ENCODE measurements at regions not wholly inside any gene's neighbourhood (a gene's known extent, or its start where the extent isn't known, plus 50 kb on each side); places are given as distances from the start of the nearest gene placed in this dataset.
"Not testable (repeated sequence)": the region's sequence is repeated elsewhere in the genome, so short reads cannot be mapped to it uniquely, and the experiment has no call there.

DNA sequence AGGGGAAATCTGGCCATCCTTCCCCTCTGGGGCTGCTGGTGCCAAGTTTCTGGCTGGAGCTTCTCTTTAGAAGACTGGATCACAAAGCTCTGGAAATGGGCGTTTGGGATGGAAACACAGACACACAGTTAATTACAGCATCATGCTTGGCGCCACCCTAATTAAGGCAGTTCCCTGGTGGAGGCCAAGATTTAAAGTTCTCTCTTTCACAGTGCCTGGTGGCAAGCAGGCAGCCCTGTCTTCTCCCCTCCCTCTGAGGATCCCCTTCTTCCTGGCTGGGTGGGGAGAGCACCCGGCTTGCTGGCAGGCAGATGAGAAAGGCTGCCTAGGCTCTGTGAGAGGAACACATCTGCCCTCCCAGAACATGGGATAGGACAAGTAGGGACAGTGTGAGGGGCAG lies 59.0 kb upstream of the NKD1 start:
- no peak overlapping the region for H3K27ac ChIP-seq (ENCODE audit: insufficient read depth, low read length)
- no peaks in the 10 kb centered on the region for H3K27me3 ChIP-seq (ENCODE audit: control insufficient read depth, insufficient read depth, low read length)
- TF ChIP-seq, protein P1, sequence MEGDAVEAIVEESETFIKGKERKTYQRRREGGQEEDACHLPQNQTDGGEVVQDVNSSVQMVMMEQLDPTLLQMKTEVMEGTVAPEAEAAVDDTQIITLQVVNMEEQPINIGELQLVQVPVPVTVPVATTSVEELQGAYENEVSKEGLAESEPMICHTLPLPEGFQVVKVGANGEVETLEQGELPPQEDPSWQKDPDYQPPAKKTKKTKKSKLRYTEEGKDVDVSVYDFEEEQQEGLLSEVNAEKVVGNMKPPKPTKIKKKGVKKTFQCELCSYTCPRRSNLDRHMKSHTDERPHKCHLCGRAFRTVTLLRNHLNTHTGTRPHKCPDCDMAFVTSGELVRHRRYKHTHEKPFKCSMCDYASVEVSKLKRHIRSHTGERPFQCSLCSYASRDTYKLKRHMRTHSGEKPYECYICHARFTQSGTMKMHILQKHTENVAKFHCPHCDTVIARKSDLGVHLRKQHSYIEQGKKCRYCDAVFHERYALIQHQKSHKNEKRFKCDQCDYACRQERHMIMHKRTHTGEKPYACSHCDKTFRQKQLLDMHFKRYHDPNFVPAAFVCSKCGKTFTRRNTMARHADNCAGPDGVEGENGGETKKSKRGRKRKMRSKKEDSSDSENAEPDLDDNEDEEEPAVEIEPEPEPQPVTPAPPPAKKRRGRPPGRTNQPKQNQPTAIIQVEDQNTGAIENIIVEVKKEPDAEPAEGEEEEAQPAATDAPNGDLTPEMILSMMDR (conservative IDR thresholded peaks at IDR 0.05 in 1 of 2, IDR thresholded peaks at IDR 0.05 in 1 of 2; ENCODE audit: low read depth in 1 of 2, low read length in 2 of 2), result no peak
- no peak for TF ChIP-seq EZH2 (IDR thresholded peaks at IDR 0.05; ENCODE audit: low read length, missing control alignments)
- H3K36me3 ChIP-seq (ENCODE audit: control insufficient read depth, insufficient read depth, low read length), result no peaks in the 10 kb centered on the region
- no peaks in the 10 kb centered on the region for H3K79me2 ChIP-seq (ENCODE audit: control insufficient read depth, insufficient read depth, low read length)
- no peak overlapping the region for H2AFZ ChIP-seq (ENCODE audit: low read length)
- H3K9me3 ChIP-seq (ENCODE audit: control insufficient read depth, insufficient read depth, low read depth, low read length), result no peaks in the 10 kb centered on the region
- H4K20me1 ChIP-seq (ENCODE audit: control insufficient read depth, extremely low read depth, insufficient read depth, low read length), result no peaks in the 10 kb centered on the region
- no peak overlapping the region for H3K9ac ChIP-seq (ENCODE audit: insufficient read depth, low read length)
- no peaks in the 10 kb centered on the region for H3K4me1 ChIP-seq (ENCODE audit: control insufficient read depth, extremely low read depth, insufficient read depth, low read length)
- H3K4me3 ChIP-seq (replicated peaks in 1 of 4; ENCODE audit: control extremely low read depth in 1 of 4, insufficient read depth in 1 of 4, low read depth in 3 of 4, low read length in 4 of 4), result no peak overlapping the region
- no peak overlapping the region for H3K4me2 ChIP-seq (ENCODE audit: extremely low read depth, insufficient read depth, low read length)
- no peak for DNase-seq (ENCODE audit: low read depth in 2 of 2)

DNA sequence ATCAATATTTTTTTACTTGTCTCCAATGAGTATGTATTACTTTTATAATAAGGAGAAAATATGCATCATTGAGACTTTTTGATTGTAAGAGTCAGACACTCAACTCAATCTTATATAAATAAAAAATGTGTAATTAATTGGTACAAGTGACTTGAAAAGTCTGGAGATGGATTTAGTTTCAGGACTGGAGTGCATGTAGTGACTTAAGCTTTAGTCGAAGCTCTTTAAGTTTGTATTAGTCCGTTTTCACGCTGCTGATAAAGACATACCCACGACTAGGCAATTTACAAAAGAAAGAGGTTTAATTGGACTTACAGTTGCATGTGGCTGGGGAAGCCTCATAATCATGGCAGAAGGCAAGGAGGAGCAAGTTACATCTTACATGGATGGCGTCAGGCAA lies 60.7 kb upstream of the NKD1 start:
- Histone ChIP-seq H4K20me1 (ENCODE audit: control insufficient read depth, extremely low read depth, insufficient read depth, low read length) (no peaks in the 10 kb centered on the region), H3K79me2 (ENCODE audit: control insufficient read depth, insufficient read depth, low read length) (no peaks in the 10 kb centered on the region), H3K9ac (ENCODE audit: insufficient read depth, low read length) (no peak overlapping the region), H2AFZ (ENCODE audit: low read length) (no peak overlapping the region), H3K27me3 (ENCODE audit: control insufficient read depth, insufficient read depth, low read length) (no peaks in the 10 kb centered on the region), H3K4me3 (replicated peaks in 1 of 4; ENCODE audit: control extremely low read depth in 1 of 4, insufficient read depth in 1 of 4, low read depth in 3 of 4, low read length in 4 of 4) (no peak overlapping the region), H3K4me1 (ENCODE audit: control insufficient read depth, extremely low read depth, insufficient read depth, low read length) (no peaks in the 10 kb centered on the region), H3K4me2 (ENCODE audit: extremely low read depth, insufficient read depth, low read length) (no peak overlapping the region), H3K36me3 (ENCODE audit: control insufficient read depth, insufficient read depth, low read length) (no peaks in the 10 kb centered on the region), H3K27ac (ENCODE audit: insufficient read depth, low read length) (no peak overlapping the region), H3K9me3 (ENCODE audit: control insufficient read depth, insufficient read depth, low read depth, low read length) (no peaks in the 10 kb centered on the region)
- no peak for TF ChIP-seq EZH2 (IDR thresholded peaks at IDR 0.05; ENCODE audit: low read length, missing control alignments)
- TF ChIP-seq, protein P1 (conservative IDR thresholded peaks at IDR 0.05 in 1 of 2, IDR thresholded peaks at IDR 0.05 in 1 of 2; ENCODE audit: low read depth in 1 of 2, low read length in 2 of 2), result no peak
- DNase-seq (ENCODE audit: low read depth in 2 of 2), result no peak

DNA sequence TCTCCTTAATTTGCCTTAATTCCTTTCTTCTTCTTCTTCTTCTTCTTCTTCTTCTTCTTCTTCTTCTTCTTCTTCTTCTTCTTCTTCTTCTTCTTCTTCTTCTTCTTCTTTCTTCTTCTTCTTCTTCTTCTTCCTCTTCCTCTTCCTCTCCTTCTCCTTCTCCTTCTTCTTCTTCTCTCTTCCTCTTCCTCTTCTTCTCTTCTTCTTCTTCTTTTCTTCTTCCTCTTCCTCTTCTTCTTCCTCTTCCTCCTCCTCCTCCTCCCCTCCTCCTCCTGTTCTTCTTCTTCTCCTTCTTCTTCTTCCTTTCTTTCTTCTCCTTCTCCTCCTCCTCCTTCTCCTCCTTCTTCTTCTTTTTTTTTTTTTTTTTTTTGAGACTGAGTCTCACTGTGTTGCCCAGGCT lies 62.0 kb upstream of the NKD1 start:
- not testable (repeated sequence) for H3K9ac ChIP-seq (ENCODE audit: insufficient read depth, low read length); H3K79me2 ChIP-seq (ENCODE audit: control insufficient read depth, insufficient read depth, low read length); H3K4me2 ChIP-seq (ENCODE audit: extremely low read depth, insufficient read depth, low read length); H3K36me3 ChIP-seq (ENCODE audit: control insufficient read depth, insufficient read depth, low read length); DNase-seq (ENCODE audit: low read depth in 2 of 2); H4K20me1 ChIP-seq (ENCODE audit: control insufficient read depth, extremely low read depth, insufficient read depth, low read length); H2AFZ ChIP-seq (ENCODE audit: low read length); H3K4me3 ChIP-seq (replicated peaks in 1 of 4; ENCODE audit: control extremely low read depth in 1 of 4, insufficient read depth in 1 of 4, low read depth in 3 of 4, low read length in 4 of 4); H3K27me3 ChIP-seq (ENCODE audit: control insufficient read depth, insufficient read depth, low read length); H3K4me1 ChIP-seq (ENCODE audit: control insufficient read depth, extremely low read depth, insufficient read depth, low read length); H3K27ac ChIP-seq (ENCODE audit: insufficient read depth, low read length); H3K9me3 ChIP-seq (ENCODE audit: control insufficient read depth, insufficient read depth, low read depth, low read length)

DNA sequence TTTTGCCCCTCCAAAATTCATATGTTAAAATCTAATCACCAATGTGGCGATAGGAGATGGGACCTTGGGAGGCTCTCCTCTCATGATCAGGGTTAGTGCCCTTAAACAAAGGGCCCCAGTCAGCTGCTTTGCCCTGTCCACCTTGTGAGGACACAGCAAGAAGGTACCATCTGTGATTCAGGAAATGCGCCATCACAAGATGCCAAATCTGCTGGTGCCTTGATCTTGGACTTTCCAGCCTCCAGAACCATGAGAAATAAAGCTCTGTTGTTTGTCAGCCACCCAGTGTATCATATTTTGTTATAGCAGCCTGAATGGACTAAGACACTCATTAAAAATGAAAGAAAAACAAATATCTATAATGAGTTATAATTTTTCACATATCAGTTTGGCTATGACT lies 63.0 kb upstream of the NKD1 start:
- Histone ChIP-seq H3K27me3 (ENCODE audit: control insufficient read depth, insufficient read depth, low read length) (no peaks in the 10 kb centered on the region), H3K4me1 (ENCODE audit: control insufficient read depth, extremely low read depth, insufficient read depth, low read length) (no peaks in the 10 kb centered on the region), H3K4me2 (ENCODE audit: extremely low read depth, insufficient read depth, low read length) (no peak overlapping the region), H3K79me2 (ENCODE audit: control insufficient read depth, insufficient read depth, low read length) (no peaks in the 10 kb centered on the region), H4K20me1 (ENCODE audit: control insufficient read depth, extremely low read depth, insufficient read depth, low read length) (no peaks in the 10 kb centered on the region), H3K36me3 (ENCODE audit: control insufficient read depth, insufficient read depth, low read length) (no peaks in the 10 kb centered on the region), H2AFZ (ENCODE audit: low read length) (no peak overlapping the region), H3K9me3 (ENCODE audit: control insufficient read depth, insufficient read depth, low read depth, low read length) (no peaks in the 10 kb centered on the region), H3K27ac (ENCODE audit: insufficient read depth, low read length) (no peak overlapping the region), H3K9ac (ENCODE audit: insufficient read depth, low read length) (no peak overlapping the region), H3K4me3 (replicated peaks in 1 of 4; ENCODE audit: control extremely low read depth in 1 of 4, insufficient read depth in 1 of 4, low read depth in 3 of 4, low read length in 4 of 4) (no peak overlapping the region)
- DNase-seq (ENCODE audit: low read depth in 2 of 2), result no peak
- TF ChIP-seq EZH2 (IDR thresholded peaks at IDR 0.05; ENCODE audit: low read length, missing control alignments), result no peak
- TF ChIP-seq, protein P1 (conservative IDR thresholded peaks at IDR 0.05 in 1 of 2, IDR thresholded peaks at IDR 0.05 in 1 of 2; ENCODE audit: low read depth in 1 of 2, low read length in 2 of 2), result no peak
